ENCODE measurements at regions not wholly inside any gene's neighbourhood (a gene's known extent, or its start where the extent isn't known, plus 50 kb on each side); places are given as distances from the start of the nearest gene placed in this dataset.
"Not testable (repeated sequence)": the region's sequence is repeated elsewhere in the genome, so short reads cannot be mapped to it uniquely, and the experiment has no call there.

DNA sequence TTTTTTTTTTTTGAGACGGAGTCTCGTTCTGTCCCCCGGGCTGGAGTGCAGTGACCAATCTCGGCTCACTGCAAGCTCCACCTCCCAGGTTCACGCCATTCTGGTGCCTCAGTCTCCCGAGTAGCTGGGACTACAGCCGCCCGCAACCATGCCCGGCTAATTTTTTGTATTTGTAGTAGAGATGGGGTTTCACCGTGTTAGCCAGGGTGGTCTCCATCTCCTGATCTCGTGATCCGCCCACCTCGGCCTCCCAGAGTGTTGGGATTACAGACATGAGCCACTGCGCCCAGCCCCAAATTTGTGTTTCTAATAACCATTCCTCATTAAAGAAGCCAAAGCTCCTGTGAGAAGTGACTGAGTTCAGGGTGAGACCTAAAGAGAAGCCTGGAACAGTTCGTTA lies 1906.9 kb downstream of the PCDH9 start:
- H3K4me3 ChIP-seq (ENCODE audit: low read depth in 1 of 2, low read length in 2 of 2); H3K27ac ChIP-seq (ENCODE audit: low read length); H3K9me3 ChIP-seq (ENCODE audit: control insufficient read depth in 1 of 2, low read length in 2 of 2); H3K27me3 ChIP-seq (ENCODE audit: low read depth, low read length); H3K4me1 ChIP-seq (ENCODE audit: control insufficient read depth in 1 of 2, insufficient read depth in 2 of 2, low read length in 2 of 2); H3K36me3 ChIP-seq (ENCODE audit: control insufficient read depth in 1 of 2, insufficient read depth in 2 of 2, low read length in 2 of 2): not testable (repeated sequence)

- not testable (repeated sequence) for H3K27ac ChIP-seq (ENCODE audit: low read length); H3K4me3 ChIP-seq (ENCODE audit: low read depth in 1 of 2, low read length in 2 of 2); H3K36me3 ChIP-seq (ENCODE audit: control insufficient read depth in 1 of 2, insufficient read depth in 2 of 2, low read length in 2 of 2)
Measured at GRCh38 chr13:65321423-65321822, 1908.7 kb downstream of the PCDH9 start.

DNA sequence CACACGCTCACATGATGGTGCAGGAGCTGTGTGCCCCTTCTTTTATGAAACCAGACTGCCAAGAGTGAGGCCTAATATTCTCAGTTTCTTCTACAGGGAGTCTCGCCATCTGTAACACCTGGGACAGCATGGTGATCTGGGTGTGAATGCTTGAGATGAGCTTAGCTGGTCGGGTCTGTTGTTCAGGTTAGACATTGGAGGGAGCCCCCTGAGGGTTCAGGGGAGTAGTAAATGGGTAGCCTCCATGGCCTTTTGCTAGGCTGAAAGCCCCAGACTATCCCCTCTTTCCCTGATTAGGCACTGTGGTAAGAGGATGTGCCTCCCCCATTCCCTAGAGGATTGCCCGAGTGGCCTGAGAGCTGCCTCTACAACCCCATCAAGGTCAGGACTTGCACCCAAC lies 1916.1 kb downstream of the PCDH9 start:
- Histone ChIP-seq H3K4me3 (ENCODE audit: low read depth in 1 of 2, low read length in 2 of 2) (no peak overlapping the region), H3K27me3 (ENCODE audit: low read depth, low read length) (no peaks in the 10 kb centered on the region), H3K9me3 (ENCODE audit: control insufficient read depth in 1 of 2, low read length in 2 of 2) (peaks cover 0 to 3% of the 10 kb centered on the region in 2 donors), H3K27ac (ENCODE audit: low read length) (no peak overlapping the region), H3K36me3 (ENCODE audit: control insufficient read depth in 1 of 2, insufficient read depth in 2 of 2, low read length in 2 of 2) (no peaks in the 10 kb centered on the region), H3K4me1 (ENCODE audit: control insufficient read depth in 1 of 2, insufficient read depth in 2 of 2, low read length in 2 of 2) (no peaks in the 10 kb centered on the region)

More at GRCh38 chr13:65321423-65321822, 1908.7 kb downstream of the PCDH9 start:
- not testable (repeated sequence) for H3K27me3 ChIP-seq (ENCODE audit: low read depth, low read length); H3K4me1 ChIP-seq (ENCODE audit: control insufficient read depth in 1 of 2, insufficient read depth in 2 of 2, low read length in 2 of 2); H3K9me3 ChIP-seq (ENCODE audit: control insufficient read depth in 1 of 2, low read length in 2 of 2)

DNA sequence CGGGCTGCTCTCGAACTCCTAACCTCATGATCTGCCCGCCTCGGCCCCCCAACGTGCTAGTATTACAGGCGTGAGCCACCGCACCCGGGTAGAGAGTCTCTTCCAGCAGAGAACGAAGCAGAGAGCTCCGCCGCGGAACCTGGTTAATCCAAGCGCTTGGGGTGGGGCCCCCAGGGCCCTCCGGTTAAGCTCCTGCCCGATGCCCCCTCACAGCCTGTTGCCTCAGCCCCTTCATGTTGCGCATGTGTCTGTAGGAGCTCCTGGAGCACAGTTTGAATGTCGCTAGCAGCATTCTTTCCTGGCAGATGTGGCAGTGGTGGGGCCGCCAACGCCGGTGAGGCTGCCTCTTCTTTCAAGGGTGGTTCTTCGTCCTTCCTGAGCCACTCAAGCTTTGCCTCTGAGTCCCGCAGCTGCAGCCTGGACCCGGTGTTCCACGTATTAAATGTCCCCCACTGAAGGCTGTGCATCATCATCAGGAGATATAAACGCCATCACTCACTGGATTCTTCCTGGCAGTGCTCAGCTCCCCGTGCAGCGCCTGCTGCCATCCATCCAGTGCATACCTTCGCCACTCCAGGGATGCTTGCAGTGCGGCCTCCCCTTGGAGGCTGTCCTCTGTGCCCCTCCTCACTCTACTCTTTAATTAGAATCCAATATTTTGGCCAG lies 1919.3 kb downstream of the PCDH9 start:
- Histone ChIP-seq H3K9me3 (ENCODE audit: control insufficient read depth in 1 of 2, low read length in 2 of 2) (peaks cover 0 to 3% of the 10 kb centered on the region in 2 donors), H3K4me1 (ENCODE audit: control insufficient read depth in 1 of 2, insufficient read depth in 2 of 2, low read length in 2 of 2) (no peaks in the 10 kb centered on the region), H3K27me3 (ENCODE audit: low read depth, low read length) (no peaks in the 10 kb centered on the region), H3K27ac (ENCODE audit: low read length) (no peak overlapping the region), H3K36me3 (ENCODE audit: control insufficient read depth in 1 of 2, insufficient read depth in 2 of 2, low read length in 2 of 2) (no peaks in the 10 kb centered on the region), H3K4me3 (ENCODE audit: low read depth in 1 of 2, low read length in 2 of 2) (no peak overlapping the region)

DNA sequence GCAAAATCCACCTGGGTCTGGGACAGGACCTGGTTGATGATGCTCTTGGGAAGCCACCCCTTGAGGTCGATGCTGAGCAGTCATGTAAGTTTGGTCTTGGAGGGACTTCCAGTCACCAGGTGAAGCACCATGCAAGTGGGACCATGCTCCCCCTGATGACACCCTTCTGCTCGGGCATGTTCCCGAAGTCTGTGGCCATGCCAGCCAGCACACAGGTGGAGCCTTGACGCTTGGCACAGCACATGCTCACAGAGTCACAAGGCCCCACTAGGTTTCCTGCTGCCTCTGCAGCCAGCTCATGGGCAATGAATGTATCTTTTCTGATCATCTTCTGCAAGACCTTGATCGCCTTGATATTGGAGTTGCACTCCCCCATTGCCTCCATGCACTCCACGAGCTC lies 1920.2 kb downstream of the PCDH9 start:
- Histone ChIP-seq H3K36me3 (ENCODE audit: control insufficient read depth in 1 of 2, insufficient read depth in 2 of 2, low read length in 2 of 2) (no peaks in the 10 kb centered on the region), H3K4me1 (ENCODE audit: control insufficient read depth in 1 of 2, insufficient read depth in 2 of 2, low read length in 2 of 2) (no peaks in the 10 kb centered on the region), H3K27ac (ENCODE audit: low read length) (no peak overlapping the region), H3K9me3 (ENCODE audit: control insufficient read depth in 1 of 2, low read length in 2 of 2) (peaks cover 0 to 3% of the 10 kb centered on the region in 2 donors), H3K27me3 (ENCODE audit: low read depth, low read length) (no peaks in the 10 kb centered on the region), H3K4me3 (ENCODE audit: low read depth in 1 of 2, low read length in 2 of 2) (no peak overlapping the region)

DNA sequence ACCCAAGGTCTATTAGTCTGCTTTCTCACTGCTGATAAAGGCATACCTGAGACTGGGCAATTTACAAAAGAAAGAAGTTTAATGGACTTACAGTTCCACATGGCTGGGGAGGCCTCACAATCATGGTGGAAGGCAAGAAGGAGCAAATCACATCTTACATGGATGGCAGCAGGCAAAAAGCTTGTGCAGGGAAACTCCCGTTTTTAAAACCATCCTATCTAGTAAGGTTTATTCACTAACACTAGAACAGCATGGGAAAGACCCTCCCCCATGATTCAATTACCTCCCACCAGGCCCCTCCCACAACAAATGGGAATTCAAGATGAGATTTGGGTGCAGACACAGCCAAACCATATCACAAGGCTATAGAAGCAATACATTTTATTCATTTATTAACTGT lies 1921.4 kb downstream of the PCDH9 start:
- H3K36me3 ChIP-seq (ENCODE audit: control insufficient read depth in 1 of 2, insufficient read depth in 2 of 2, low read length in 2 of 2); H3K4me3 ChIP-seq (ENCODE audit: low read depth in 1 of 2, low read length in 2 of 2); H3K27me3 ChIP-seq (ENCODE audit: low read depth, low read length); H3K27ac ChIP-seq (ENCODE audit: low read length); H3K4me1 ChIP-seq (ENCODE audit: control insufficient read depth in 1 of 2, insufficient read depth in 2 of 2, low read length in 2 of 2); H3K9me3 ChIP-seq (ENCODE audit: control insufficient read depth in 1 of 2, low read length in 2 of 2): not testable (repeated sequence)

GRCh38 chr13:65307056-65307455 lies 1923.1 kb downstream of the PCDH9 start:
- Histone ChIP-seq H3K9me3 (ENCODE audit: control insufficient read depth in 1 of 2, low read length in 2 of 2) (no peaks in the 10 kb centered on the region), H3K4me3 (ENCODE audit: low read depth in 1 of 2, low read length in 2 of 2) (no peak overlapping the region), H3K27me3 (ENCODE audit: low read depth, low read length) (no peaks in the 10 kb centered on the region), H3K4me1 (ENCODE audit: control insufficient read depth in 1 of 2, insufficient read depth in 2 of 2, low read length in 2 of 2) (no peaks in the 10 kb centered on the region), H3K27ac (ENCODE audit: low read length) (no peak overlapping the region), H3K36me3 (ENCODE audit: control insufficient read depth in 1 of 2, insufficient read depth in 2 of 2, low read length in 2 of 2) (no peaks in the 10 kb centered on the region)

- Histone ChIP-seq H3K9me3 (ENCODE audit: control insufficient read depth in 1 of 2, low read length in 2 of 2) (no peaks in the 10 kb centered on the region), H3K36me3 (ENCODE audit: control insufficient read depth in 1 of 2, insufficient read depth in 2 of 2, low read length in 2 of 2) (no peaks in the 10 kb centered on the region), H3K27me3 (ENCODE audit: low read depth, low read length) (no peaks in the 10 kb centered on the region), H3K4me1 (ENCODE audit: control insufficient read depth in 1 of 2, insufficient read depth in 2 of 2, low read length in 2 of 2) (no peaks in the 10 kb centered on the region), H3K4me3 (ENCODE audit: low read depth in 1 of 2, low read length in 2 of 2) (no peak overlapping the region), H3K27ac (ENCODE audit: low read length) (no peak overlapping the region)
Measured at GRCh38 chr13:65302691-65303090, 1927.4 kb downstream of the PCDH9 start.

DNA sequence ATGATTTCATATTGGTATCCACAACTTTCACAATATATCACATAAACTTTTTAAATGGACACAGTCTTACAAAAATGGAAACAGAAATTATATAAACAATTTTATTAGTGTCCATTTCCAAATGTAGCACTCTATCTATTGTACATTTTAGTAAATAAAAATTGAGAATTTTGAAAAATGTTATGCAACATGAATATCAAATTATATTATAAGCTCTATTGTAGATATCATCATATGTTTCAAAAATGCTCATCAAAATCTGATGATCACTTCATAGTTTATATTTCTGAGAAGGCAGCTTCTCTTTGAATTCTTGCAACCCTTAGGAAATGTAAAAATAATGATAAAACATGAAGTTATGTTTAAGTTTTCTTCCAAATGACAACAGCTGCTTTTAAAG lies 1928.6 kb downstream of the PCDH9 start:
- no peak overlapping the region for H3K4me3 ChIP-seq (ENCODE audit: low read depth in 1 of 2, low read length in 2 of 2)
- no peak overlapping the region for H3K27ac ChIP-seq (ENCODE audit: low read length)
- H3K9me3 ChIP-seq (ENCODE audit: control insufficient read depth in 1 of 2, low read length in 2 of 2), result no peaks in the 10 kb centered on the region
- no peaks in the 10 kb centered on the region for H3K36me3 ChIP-seq (ENCODE audit: control insufficient read depth in 1 of 2, insufficient read depth in 2 of 2, low read length in 2 of 2)
- H3K27me3 ChIP-seq (ENCODE audit: low read depth, low read length), result no peaks in the 10 kb centered on the region
- no peaks in the 10 kb centered on the region for H3K4me1 ChIP-seq (ENCODE audit: control insufficient read depth in 1 of 2, insufficient read depth in 2 of 2, low read length in 2 of 2)

DNA sequence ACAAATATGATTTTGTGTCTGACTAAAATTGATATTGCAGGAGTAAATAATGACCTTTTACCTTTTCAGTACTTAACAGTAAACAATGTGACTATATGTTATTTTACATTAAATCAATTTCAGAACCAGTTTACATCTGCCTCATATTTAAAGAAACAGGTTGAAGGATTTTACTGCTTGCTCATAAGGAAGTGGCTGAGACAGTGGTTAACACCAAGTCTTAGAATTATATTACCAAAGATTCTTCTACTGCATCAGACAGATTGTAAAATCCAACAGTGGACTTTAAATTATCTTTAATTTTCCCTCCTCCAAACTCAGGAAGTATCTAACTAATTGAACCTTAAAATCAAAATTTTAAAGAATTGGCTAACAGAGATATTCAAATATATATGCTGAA lies 1929.9 kb downstream of the PCDH9 start:
- H3K9me3 ChIP-seq (ENCODE audit: control insufficient read depth in 1 of 2, low read length in 2 of 2), result no peaks in the 10 kb centered on the region
- no peaks in the 10 kb centered on the region for H3K27me3 ChIP-seq (ENCODE audit: low read depth, low read length)
- H3K4me3 ChIP-seq (ENCODE audit: low read depth in 1 of 2, low read length in 2 of 2), result no peak overlapping the region
- no peaks in the 10 kb centered on the region for H3K4me1 ChIP-seq (ENCODE audit: control insufficient read depth in 1 of 2, insufficient read depth in 2 of 2, low read length in 2 of 2)
- H3K36me3 ChIP-seq (ENCODE audit: control insufficient read depth in 1 of 2, insufficient read depth in 2 of 2, low read length in 2 of 2), result no peaks in the 10 kb centered on the region
- no peak overlapping the region for H3K27ac ChIP-seq (ENCODE audit: low read length)

DNA sequence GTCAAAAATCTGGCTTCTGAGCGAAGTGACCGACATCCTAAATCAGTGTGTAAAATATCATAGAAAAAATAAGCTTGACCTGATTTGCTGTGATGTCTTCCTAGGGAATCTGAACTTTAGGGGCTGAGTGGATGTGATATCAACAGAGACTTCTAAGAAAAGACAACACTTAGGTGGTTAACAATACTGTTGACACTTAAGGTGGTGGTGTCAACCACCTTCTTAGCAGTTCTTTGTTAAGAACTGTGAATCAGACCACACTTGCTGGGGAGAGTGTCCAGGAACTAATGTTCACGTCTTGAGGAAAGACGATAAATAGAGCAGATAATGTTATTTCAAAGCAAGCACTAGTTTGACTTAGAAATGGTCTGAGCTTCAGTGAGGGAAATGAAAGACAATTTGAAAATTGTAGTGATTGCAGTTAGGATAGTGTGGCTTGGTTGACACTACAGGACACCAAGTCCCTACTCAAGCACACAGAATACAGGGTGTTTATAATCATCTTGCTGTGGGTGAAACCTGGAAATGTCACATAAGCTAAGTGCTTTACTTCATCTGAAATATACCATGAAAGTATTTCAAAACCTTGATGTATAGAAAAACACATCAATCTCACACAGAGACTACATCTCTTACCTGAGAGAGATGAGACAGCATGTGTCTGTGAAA lies 1936.5 kb downstream of the PCDH9 start:
- Histone ChIP-seq H3K4me3 (ENCODE audit: low read depth in 1 of 2, low read length in 2 of 2) (no peak overlapping the region), H3K4me1 (ENCODE audit: control insufficient read depth in 1 of 2, insufficient read depth in 2 of 2, low read length in 2 of 2) (no peaks in the 10 kb centered on the region), H3K9me3 (ENCODE audit: control insufficient read depth in 1 of 2, low read length in 2 of 2) (no peaks in the 10 kb centered on the region), H3K36me3 (ENCODE audit: control insufficient read depth in 1 of 2, insufficient read depth in 2 of 2, low read length in 2 of 2) (no peaks in the 10 kb centered on the region), H3K27ac (ENCODE audit: low read length) (no peak overlapping the region), H3K27me3 (ENCODE audit: low read depth, low read length) (no peaks in the 10 kb centered on the region)

DNA sequence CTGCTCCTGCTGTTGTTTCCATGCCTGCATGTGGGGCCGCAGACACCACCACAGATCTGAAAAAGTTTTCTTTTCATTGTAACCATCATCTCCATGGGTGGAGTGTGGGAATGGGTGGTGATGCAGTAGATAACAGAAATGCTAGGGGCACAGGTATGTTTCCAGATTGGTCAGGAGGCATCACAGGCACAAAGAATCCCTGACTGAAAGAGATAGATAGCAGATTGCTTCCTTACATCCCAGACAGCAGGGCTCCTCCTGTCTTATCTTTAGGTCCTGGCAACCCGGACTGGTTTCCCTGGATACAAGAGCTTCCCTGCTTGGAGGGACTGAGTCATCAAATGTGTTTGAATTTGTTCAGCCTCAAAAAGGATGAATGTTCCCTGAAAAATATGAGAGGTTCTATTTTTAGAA lies 1937.6 kb downstream of the PCDH9 start:
- Histone ChIP-seq H3K27ac (ENCODE audit: low read length) (no peak overlapping the region), H3K36me3 (ENCODE audit: control insufficient read depth in 1 of 2, insufficient read depth in 2 of 2, low read length in 2 of 2) (no peaks in the 10 kb centered on the region), H3K9me3 (ENCODE audit: control insufficient read depth in 1 of 2, low read length in 2 of 2) (no peaks in the 10 kb centered on the region)

More for the DNA sequence above, 1937.6 kb downstream of the PCDH9 start:
- Histone ChIP-seq H3K27me3 (ENCODE audit: low read depth, low read length) (no peaks in the 10 kb centered on the region), H3K4me3 (ENCODE audit: low read depth in 1 of 2, low read length in 2 of 2) (no peak overlapping the region), H3K4me1 (ENCODE audit: control insufficient read depth in 1 of 2, insufficient read depth in 2 of 2, low read length in 2 of 2) (no peaks in the 10 kb centered on the region)

Measured in muscle layer of duodenum (tissue), 2 donors.